MM.1S (cell line): ENCODE measurements at regions not wholly inside any gene's neighbourhood (a gene's known extent, or its start where the extent isn't known, plus 50 kb on each side); places are given as distances from the start of the nearest gene placed in this dataset.

ENCODE experiments used
- CTCF ChIP-seq: fragments of 300-600 bp; sonication (generic); IDR thresholded peaks from 2 replicates; pipeline ENCODE4 v1.5.1; 2016; ENCODE audit warnings: antibody characterized with exemption, low read length, mixed read lengths
- EZH2 ChIP-seq: fragments of 300-600 bp; sonication (generic); optimal IDR thresholded peaks from 2 replicates; pipeline ENCODE3; 2017; ENCODE audit warnings: low read depth, mild to moderate bottlenecking, antibody characterized with exemption, low read length, mixed read lengths
- EZH2phosphoT487 ChIP-seq: fragments of 300-600 bp; sonication (generic); IDR thresholded peaks from 2 replicates; pipeline ENCODE4 v1.6.1; 2018; ENCODE audit warnings: antibody characterized with exemption, low read length

GRCh38 chr3:3992312-3992874 lies 193.2 kb downstream of the LRRN1 start:
- TF ChIP-seq CTCF (no peak), EZH2 (no peak), EZH2phosphoT487 (no peak)
